PC-3 (cell line): ENCODE measurements at regions not wholly inside any gene's neighbourhood (a gene's known extent, or its start where the extent isn't known, plus 50 kb on each side); places are given as distances from the start of the nearest gene placed in this dataset.

Experiments used
- CTCF ChIP-seq: fragments of 300-600 bp; sonication (generic); conservative IDR thresholded peaks from 2 replicates; pipeline ENCODE4 v1.5.1; 2017; ENCODE audit warnings: antibody characterized with exemption, low read depth, mild to moderate bottlenecking, low read length
- EZH2 ChIP-seq: fragments of 300-600 bp; sonication (generic); IDR thresholded peaks from one replicate; pipeline ENCODE4 v1.6.1; 2017; ENCODE audit warnings: antibody characterized with exemption, mild to moderate bottlenecking, low read length; ENCODE audit not compliant: unreplicated experiment
- EZH2phosphoT487 ChIP-seq: fragments of 300-600 bp; sonication (generic); IDR thresholded peaks from 2 replicates; pipeline ENCODE4 v1.6.1; 2018; ENCODE audit warnings: mild to moderate bottlenecking, antibody characterized with exemption, low read length, borderline replicate concordance

GRCh38 chr2:7676714-7677113 lies 759.5 kb downstream of the RNF144A start:
- no peak for TF ChIP-seq CTCF
- TF ChIP-seq EZH2, result no peak
- no peak for TF ChIP-seq EZH2phosphoT487
